ENCODE measurements at regions not wholly inside any gene's neighbourhood (a gene's known extent, or its start where the extent isn't known, plus 50 kb on each side); places are given as distances from the start of the nearest gene placed in this dataset.

GRCh38 chr11:71332046-71332445, 79.7 kb upstream of the SHANK2 start:
- Histone ChIP-seq H2AFZ (ENCODE audit: low read depth) (no peak overlapping the region), H3K9me2 (no peaks in the 10 kb centered on the region), H3K4me3 (ENCODE audit: low read depth in 2 of 2, low read length in 1 of 2) (no peak overlapping the region), H4K20me1 (ENCODE audit: insufficient read depth) (no peaks in the 10 kb centered on the region), H3F3A (replicated peaks; ENCODE audit: insufficient read depth) (no peaks in the 10 kb centered on the region), H3K4me1 (ENCODE audit: control insufficient read depth in 1 of 2, insufficient read depth in 2 of 2, low read depth in 1 of 2, low read length in 1 of 2) (no peaks in the 10 kb centered on the region; a peak in 1 of 4 replicates), H3K4me2 (no peak overlapping the region), H3K9ac (no peak overlapping the region), H3K27me3 (ENCODE audit: insufficient read depth) (no peaks in the 10 kb centered on the region), H3K9me3 (no peaks in the 10 kb centered on the region), H3K79me2 (ENCODE audit: insufficient read depth) (no peaks in the 10 kb centered on the region), H3K27ac (ENCODE audit: low read depth in 2 of 2, low read length in 1 of 2) (no peak overlapping the region), H3K36me3 (replicated peaks in 1 of 2; ENCODE audit: control insufficient read depth in 1 of 2, insufficient read depth in 2 of 2, low read length in 1 of 2) (no peaks in the 10 kb centered on the region)
- TF ChIP-seq GABPA (IDR thresholded peaks at IDR 0.05; ENCODE audit: low read depth) (no peak), NFIC (IDR thresholded peaks at IDR 0.05; ENCODE audit: borderline replicate concordance) (no peak), RFX5 (IDR thresholded peaks at IDR 0.05; ENCODE audit: low read length) (no peak), FOXJ3 (CRISPR knock-in tag; IDR thresholded peaks at IDR 0.05) (no peak), EZH2phosphoT487 (IDR thresholded peaks at IDR 0.05; ENCODE audit: borderline replicate concordance, low read depth) (no peak), REST (IDR thresholded peaks at IDR 0.05; ENCODE audit: low read depth, low read length) (no peak), TAF1 (IDR thresholded peaks at IDR 0.05; ENCODE audit: borderline replicate concordance, low read depth, low read length) (no peak), ZBTB33 (IDR thresholded peaks at IDR 0.05; ENCODE audit: borderline replicate concordance, low read depth) (no peak), ELF1 (IDR thresholded peaks at IDR 0.05) (no peak), TEAD4 (IDR thresholded peaks at IDR 0.05; ENCODE audit: borderline replicate concordance, insufficient read depth) (no peak), NRF1 (IDR thresholded peaks at IDR 0.05; ENCODE audit: low read depth, low read length) (no peak), RCOR1 (IDR thresholded peaks at IDR 0.05; ENCODE audit: low read length) (no peak), RAD21 (IDR thresholded peaks at IDR 0.05; ENCODE audit: low read length) (no peak), PBX3 (IDR thresholded peaks at IDR 0.05) (no peak), GATA2 (CRISPR knock-in tag; IDR thresholded peaks at IDR 0.05) (no peak), POLR2AphosphoS5 (IDR thresholded peaks at IDR 0.05; ENCODE audit: low read depth, low read length) (no peak), SIN3A (IDR thresholded peaks at IDR 0.05; ENCODE audit: borderline replicate concordance, low read depth, low read length) (no peak), YY1 (IDR thresholded peaks at IDR 0.05; ENCODE audit: low read depth) (no peak), FOSL2 (IDR thresholded peaks at IDR 0.05; ENCODE audit: borderline replicate concordance, low read depth) (no peak)
- DNase-seq = no peak
- POLR2A ChIA-PET = no interaction called here
- 64% methylated on average over 3 of the region's 3 CpGs for WGBS (ENCODE audit: low lambda C conversion rate)
- CTCF ChIA-PET = interaction anchor here (0.8 to 1.3 kb wide), 2 partner anchors 20 to 245 kb away, joined by 3 read pairs; no protein-coding TSS in a partner anchor

All from SK-N-SH (cell line).